ENCODE measurements at regions not wholly inside any gene's neighbourhood (a gene's known extent, or its start where the extent isn't known, plus 50 kb on each side); places are given as distances from the start of the nearest gene placed in this dataset.

GRCh38 chr2:120546048-120546864, 189.4 kb upstream of the GLI2 start (continued):
- TF ChIP-seq ZNF407 (CRISPR knock-in tag; IDR thresholded peaks at IDR 0.05; ENCODE audit: not compliant biosample characterization): no peak
- TF ChIP-seq DMAP1 (CRISPR knock-in tag; IDR thresholded peaks at IDR 0.05): no peak; the same call in 1 of the 2 replicates
- TF ChIP-seq ASH2L (IDR thresholded peaks at IDR 0.05; ENCODE audit: insufficient read length, low read depth, low read length): peak; percentile 80
- peak; percentile 75; the same call in 1 of the 2 replicates for TF ChIP-seq FOXM1 (CRISPR knock-in tag; IDR thresholded peaks at IDR 0.05)
- no peak; the same call in 1 of the 2 replicates for TF ChIP-seq ZBTB2 (CRISPR knock-in tag; IDR thresholded peaks at IDR 0.05; ENCODE audit: low read depth)
- TF ChIP-seq ZNF280B (CRISPR knock-in tag; IDR thresholded peaks at IDR 0.05; ENCODE audit: borderline replicate concordance): peak; percentile 91; the same call in 1 of the 2 replicates
- no peak for TF ChIP-seq NFKBIZ (CRISPR knock-in tag; IDR thresholded peaks at IDR 0.05)
- peak; percentile 37; the same call in 1 of the 2 replicates for TF ChIP-seq PHF20 (CRISPR knock-in tag; IDR thresholded peaks at IDR 0.05)
- TF ChIP-seq KDM2A (CRISPR knock-in tag; IDR thresholded peaks at IDR 0.05; ENCODE audit: borderline replicate concordance, low read depth): peak; percentile 49; the same call in 1 of the 2 replicates
- peak; percentile 63 for TF ChIP-seq NR2C2 (CRISPR knock-in tag; IDR thresholded peaks at IDR 0.05; ENCODE audit: borderline replicate concordance)
- TF ChIP-seq SNAPC4 (CRISPR knock-in tag; IDR thresholded peaks at IDR 0.05): no peak
